ENCODE measurements at regions not wholly inside any gene's neighbourhood (a gene's known extent, or its start where the extent isn't known, plus 50 kb on each side); places are given as distances from the start of the nearest gene placed in this dataset.

DNA sequence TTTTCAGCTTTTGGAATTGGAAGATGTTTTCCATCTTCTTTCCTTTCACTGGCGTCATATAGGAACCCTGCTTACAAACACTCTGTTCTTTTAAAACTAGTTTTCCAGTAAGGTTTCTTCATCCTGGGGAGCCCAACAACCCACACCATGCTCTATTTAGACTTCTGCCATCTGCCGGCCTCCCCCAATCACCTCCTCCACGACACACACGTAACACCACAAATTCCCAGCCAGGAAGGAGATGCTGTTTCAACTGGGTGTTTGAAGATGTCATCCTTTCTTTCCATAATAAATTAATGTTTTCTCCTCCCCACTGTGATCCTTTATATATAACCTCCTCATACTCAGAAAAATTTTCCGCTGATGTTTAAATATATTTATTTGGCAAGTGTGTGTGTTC, 231.4 kb upstream of the DDHD1 start:
- Mint-ChIP-seq H3K4me1 (ENCODE audit: unreplicated experiment) (no peaks in the 10 kb centered on the region), H3K9me3 (no peaks in the 10 kb centered on the region), H3K36me3 (no peaks in the 10 kb centered on the region), H3K4me3 (no peak overlapping the region), H3K27ac (no peak overlapping the region), H3K27me3 (peaks cover 4% of the 10 kb centered on the region)
- no peak for DNase-seq (ENCODE audit: extremely low spot score, unreplicated experiment)
- TF ChIP-seq, protein P1, sequence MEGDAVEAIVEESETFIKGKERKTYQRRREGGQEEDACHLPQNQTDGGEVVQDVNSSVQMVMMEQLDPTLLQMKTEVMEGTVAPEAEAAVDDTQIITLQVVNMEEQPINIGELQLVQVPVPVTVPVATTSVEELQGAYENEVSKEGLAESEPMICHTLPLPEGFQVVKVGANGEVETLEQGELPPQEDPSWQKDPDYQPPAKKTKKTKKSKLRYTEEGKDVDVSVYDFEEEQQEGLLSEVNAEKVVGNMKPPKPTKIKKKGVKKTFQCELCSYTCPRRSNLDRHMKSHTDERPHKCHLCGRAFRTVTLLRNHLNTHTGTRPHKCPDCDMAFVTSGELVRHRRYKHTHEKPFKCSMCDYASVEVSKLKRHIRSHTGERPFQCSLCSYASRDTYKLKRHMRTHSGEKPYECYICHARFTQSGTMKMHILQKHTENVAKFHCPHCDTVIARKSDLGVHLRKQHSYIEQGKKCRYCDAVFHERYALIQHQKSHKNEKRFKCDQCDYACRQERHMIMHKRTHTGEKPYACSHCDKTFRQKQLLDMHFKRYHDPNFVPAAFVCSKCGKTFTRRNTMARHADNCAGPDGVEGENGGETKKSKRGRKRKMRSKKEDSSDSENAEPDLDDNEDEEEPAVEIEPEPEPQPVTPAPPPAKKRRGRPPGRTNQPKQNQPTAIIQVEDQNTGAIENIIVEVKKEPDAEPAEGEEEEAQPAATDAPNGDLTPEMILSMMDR (conservative IDR thresholded peaks at IDR 0.05), result no peak

DNA sequence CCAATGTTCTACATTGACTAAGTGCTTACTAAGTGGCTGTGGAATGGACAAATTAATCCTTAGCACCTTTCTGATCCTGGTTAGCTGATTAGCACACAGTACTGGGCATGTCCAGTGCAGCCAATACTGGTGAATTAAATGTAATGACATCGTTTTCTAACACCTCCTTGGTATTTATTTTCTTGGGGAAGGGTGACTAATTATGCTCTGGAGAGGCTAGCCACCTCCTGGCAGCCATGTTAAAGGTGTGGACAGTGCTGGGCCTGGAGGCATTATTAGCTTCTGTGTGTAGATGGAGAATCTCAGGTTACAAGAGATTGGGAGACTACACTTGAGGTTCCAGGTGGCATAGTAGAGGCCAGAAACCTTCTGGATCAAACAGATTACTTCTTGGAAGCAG, 230.9 kb upstream of the DDHD1 start:
- Mint-ChIP-seq H3K4me1 (ENCODE audit: unreplicated experiment) (no peaks in the 10 kb centered on the region), H3K27me3 (peaks cover 4% of the 10 kb centered on the region), H3K36me3 (no peaks in the 10 kb centered on the region), H3K9me3 (no peaks in the 10 kb centered on the region), H3K27ac (no peak overlapping the region), H3K4me3 (no peak overlapping the region)
- TF ChIP-seq, protein P1 (conservative IDR thresholded peaks at IDR 0.05), result no peak
- DNase-seq (ENCODE audit: extremely low spot score, unreplicated experiment), result no peak

DNA sequence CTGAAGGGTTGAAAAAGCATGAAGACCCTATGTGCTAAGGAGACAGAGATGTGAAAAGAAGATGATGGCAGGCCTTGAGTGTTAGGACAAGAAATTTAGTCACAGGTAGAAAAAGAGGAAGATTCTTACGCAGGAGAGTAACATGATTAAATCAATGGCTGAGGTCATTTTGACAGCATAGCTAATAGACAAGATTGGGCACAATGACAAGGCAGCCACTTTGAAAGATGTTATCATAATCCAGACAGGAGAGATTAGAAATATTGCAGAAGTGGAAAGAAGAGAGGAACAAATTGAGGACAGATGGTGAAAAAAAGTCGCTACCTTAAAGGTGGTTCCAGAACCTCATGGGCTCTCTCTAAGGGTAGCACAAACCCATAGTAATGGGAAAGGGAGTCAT, 228.8 kb upstream of the DDHD1 start:
- Mint-ChIP-seq H3K27me3 (no peaks in the 10 kb centered on the region), H3K27ac (no peak overlapping the region), H3K36me3 (no peaks in the 10 kb centered on the region), H3K4me3 (no peak overlapping the region), H3K4me1 (ENCODE audit: unreplicated experiment) (no peaks in the 10 kb centered on the region), H3K9me3 (no peaks in the 10 kb centered on the region)
- DNase-seq (ENCODE audit: extremely low spot score, unreplicated experiment), result no peak
- TF ChIP-seq, protein P1 (conservative IDR thresholded peaks at IDR 0.05), result no peak

DNA sequence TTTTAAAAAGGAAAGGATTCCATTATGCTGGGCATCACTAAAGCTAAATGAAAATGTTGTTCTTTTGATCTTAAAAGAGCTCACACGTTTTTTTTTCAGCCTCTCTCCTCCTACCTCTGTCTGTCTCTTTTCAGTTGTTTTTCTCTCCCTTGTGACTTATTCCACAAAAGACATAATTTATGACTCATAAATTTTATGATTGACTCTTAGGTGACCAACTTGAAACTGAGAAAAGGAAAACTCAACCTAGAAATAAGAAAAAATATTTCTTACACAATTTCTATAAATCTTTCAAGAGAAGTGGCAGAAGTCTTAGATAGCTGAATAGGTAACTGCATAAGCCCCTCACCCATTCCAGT, 227.7 kb upstream of the DDHD1 start:
- TF ChIP-seq, protein P1 (conservative IDR thresholded peaks at IDR 0.05), result no peak
- Mint-ChIP-seq H3K4me3 (no peak overlapping the region), H3K4me1 (ENCODE audit: unreplicated experiment) (no peaks in the 10 kb centered on the region), H3K36me3 (no peaks in the 10 kb centered on the region), H3K27me3 (no peaks in the 10 kb centered on the region), H3K9me3 (no peaks in the 10 kb centered on the region), H3K27ac (no peak overlapping the region)
- no peak for DNase-seq (ENCODE audit: extremely low spot score, unreplicated experiment)

DNA sequence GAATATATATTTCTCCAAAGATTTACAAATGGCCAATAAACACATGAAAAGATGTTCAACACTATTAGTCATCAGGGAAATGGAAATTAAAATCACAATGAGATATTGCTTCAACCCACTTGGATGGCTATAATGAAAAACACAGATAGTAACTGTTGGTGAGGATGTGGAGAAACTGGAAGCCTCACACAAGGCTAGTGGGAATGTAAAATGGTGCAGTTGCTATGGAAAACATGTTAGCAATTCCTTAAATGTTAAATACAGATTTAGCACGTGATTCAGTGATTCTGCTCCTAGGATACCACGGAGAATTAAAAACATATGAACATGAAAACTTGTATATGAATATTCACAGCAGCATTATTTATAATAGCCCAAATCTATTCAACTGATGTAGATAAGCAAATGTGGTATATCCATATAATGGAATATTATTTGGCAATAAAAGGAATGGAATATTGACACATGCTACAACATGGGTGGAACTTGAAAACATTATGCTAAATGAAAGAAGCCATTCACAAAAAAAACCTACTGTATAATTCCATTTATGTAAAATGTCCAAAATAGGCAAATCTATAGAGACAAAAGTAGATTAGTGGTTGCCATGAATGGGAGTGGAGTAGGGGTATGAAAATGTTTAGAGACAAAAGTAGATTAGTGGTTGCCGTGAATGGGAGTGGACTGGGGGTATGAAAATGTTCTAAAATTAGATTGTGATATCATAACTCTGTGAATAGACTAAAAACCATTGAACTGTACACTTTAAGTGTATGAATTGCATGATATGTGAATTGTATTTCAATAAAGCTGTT, 227.1 kb upstream of the DDHD1 start:
- H3K36me3 Mint-ChIP-seq, result no peaks in the 10 kb centered on the region
- no peak overlapping the region for H3K27ac Mint-ChIP-seq
- TF ChIP-seq, protein P1 (conservative IDR thresholded peaks at IDR 0.05), result no peak
- no peaks in the 10 kb centered on the region for H3K27me3 Mint-ChIP-seq
- no peaks in the 10 kb centered on the region for H3K9me3 Mint-ChIP-seq
- H3K4me1 Mint-ChIP-seq (ENCODE audit: unreplicated experiment), result no peaks in the 10 kb centered on the region
- DNase-seq (ENCODE audit: extremely low spot score, unreplicated experiment), result no peak
- H3K4me3 Mint-ChIP-seq, result no peak overlapping the region
